Stimulated activated CD8-positive, alpha-beta memory T cell treated with anti-CD3 and anti-CD28 coated beads, Interleukin-4, amount 100 ng/mL, for 24 hours (primary cell): ENCODE measurements at regions not wholly inside any gene's neighbourhood (a gene's known extent, or its start where the extent isn't known, plus 50 kb on each side); places are given as distances from the start of the nearest gene placed in this dataset.

Experiments
- DNase-seq: peaks from one replicate; pipeline ENCODE4 v3.0.0-alpha.2; 2020; ENCODE audit warnings: low read depth

DNA sequence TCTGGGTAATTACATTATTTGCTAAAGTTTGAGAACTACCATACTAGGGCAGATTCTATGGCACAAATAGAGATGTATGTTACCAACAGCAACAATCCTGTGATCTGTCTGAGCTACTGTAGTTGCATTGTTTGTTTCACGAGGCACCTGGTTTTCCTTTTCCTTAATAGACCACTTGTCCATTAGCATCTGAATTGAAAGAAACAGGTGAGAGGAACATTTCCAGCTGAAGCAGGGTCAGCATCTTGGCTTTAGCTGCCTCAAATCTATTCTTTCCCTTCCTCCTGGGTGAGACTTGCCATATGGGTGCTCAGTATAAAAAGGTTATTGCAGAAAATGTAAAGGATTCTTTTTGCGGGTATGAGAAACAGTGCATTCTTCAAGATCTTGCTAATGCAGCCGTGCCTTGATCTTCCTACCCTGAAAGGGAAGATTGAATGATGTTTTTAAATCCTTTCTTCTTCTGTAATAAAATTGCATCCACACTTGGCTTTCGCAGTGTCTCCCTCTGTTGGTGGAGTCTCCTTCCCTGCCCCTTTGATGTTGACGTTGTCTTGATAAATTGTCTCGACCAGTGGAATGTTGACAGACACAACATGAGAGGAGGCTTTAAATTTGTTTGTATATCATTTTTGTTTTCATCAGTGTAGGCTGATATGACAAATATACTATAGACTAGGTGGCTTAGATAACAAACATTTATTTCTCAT lies 118.0 kb upstream of the BRINP1 start:
- DNase-seq, result no peak

DNA sequence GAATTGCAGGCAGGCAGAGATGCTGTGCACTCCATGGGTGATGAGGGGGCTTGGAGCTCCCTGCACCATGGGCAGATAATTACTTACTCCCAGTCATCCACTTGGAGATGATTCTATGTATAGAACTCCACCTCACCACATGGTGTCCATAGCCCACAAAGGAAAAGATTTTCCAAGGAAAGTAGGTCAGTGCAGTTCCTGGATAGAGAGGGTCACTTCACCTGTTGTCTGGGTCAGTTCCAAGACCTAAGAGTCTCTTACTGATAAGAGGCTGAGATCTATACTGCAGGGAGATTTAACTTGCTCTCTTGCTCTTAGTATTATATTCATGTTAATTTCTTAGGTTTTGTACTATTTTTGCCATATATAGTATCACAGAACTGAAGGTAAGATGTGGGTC lies 113.9 kb upstream of the BRINP1 start:
- no peak for DNase-seq

DNA sequence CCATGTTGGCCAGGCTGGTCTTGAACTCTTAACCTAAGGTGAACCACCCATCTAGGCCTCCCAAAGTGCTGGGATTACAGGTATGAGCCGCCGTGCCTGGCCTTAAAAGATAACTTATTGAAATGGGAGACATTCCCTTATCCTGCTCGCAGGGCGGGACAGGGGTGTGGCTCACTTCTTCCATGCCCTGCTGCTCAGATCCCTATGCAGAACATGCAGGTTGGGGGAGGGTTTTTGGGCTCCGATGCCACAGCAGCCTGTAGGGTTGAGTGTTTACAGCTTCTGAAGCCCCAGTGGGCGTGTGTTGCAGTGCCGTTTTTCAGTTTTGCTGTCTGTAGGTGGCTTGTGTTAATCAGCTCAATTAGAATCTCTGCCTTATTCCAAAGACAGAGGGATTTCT lies 108.0 kb upstream of the BRINP1 start:
- no peak for DNase-seq

DNA sequence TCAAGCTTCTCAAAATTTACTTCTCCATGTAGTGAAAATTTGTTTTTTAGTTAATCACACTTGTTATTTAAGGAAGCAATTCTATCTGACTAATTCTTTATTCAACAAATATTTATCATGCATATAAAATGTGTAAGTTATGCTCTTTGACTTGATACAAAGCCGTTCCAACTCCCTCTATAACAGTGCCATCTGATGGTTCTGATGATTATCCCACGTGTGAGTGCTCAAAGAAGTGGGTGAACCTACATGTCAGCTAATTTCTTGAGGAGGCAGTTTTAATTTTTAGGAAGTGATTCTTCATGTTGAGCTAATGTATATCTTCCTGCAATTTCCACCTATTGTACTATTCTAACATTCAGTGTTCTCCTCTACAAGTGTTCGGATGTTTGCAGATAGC lies 88.8 kb upstream of the BRINP1 start:
- no peak for DNase-seq

DNA sequence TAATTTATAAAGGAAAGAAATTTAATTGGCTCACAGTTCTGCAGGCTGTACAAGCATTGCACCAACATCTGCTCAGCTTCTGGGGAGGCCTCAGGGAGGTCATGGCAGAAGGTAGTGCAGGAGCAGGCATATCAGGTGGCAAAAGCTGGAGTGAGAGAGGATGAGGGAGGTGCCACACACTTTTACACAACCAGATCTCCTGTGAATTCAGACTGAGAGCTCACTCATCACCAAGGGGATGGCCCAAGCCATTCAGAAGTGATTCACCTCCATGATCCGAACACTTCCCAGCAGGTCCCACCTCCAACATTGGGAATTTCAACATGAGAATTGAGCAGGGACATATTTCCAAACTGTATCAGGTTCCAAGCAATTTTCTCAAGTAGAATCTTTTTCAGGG lies 84.7 kb upstream of the BRINP1 start:
- no peak for DNase-seq

DNA sequence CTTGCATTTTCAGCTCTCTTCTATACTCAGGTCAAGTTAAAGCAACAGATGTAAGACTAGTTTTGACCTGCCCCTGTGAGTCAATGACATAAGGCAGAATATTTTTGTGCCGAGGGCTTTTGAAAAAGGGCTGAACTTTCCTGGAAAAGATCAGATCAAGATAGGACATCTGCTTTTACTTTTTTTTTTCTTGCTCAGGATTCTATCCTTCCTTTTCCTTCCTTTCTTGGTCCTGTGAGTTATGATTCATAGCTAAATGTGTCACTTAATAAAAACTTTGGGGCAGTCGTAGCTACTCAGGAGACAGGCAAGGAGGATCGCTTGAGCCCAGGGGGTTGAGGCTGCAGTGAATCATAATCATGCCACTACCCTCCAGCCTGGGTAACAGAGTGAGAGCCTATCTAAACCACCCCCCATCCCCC lies 84.3 kb upstream of the BRINP1 start:
- DNase-seq, result no peak

DNA sequence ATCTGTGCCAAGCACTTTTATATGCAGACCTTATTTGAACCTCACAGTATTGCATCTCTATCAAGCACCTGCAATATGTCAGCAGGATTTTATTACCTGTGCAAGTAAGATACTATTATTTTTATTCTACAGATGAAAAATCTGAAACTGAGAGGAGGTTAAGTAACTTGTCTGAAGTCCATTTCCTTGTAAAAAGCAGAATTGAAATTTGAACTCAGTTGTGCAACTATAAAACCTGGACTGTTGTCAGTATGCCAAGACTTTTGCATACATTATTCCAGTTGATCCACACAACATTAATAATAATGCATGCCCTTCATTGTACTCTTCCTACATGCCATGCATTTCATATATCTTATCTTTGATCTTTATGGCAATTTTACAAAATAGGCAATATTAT lies 82.2 kb upstream of the BRINP1 start:
- DNase-seq, result no peak

DNA sequence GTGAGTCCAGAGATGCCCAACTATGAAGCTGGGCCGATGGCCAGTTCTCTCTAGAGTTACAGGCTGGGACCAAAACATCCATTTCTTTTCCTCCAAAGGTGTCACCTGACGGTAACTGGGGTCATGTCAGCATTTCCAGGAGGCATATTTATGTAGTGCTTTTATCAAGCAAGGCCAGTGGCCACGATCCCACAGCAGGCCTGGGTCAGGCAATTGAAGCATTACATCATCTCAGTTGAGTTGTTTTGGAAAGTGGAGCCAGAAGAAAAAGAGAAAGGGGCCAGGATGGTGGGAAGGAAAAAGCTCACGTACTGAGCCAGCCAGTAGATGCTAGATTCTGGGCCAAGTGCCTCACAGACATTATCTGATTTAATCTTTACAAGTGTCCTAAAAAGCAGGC lies 73.9 kb upstream of the BRINP1 start:
- no peak for DNase-seq

DNA sequence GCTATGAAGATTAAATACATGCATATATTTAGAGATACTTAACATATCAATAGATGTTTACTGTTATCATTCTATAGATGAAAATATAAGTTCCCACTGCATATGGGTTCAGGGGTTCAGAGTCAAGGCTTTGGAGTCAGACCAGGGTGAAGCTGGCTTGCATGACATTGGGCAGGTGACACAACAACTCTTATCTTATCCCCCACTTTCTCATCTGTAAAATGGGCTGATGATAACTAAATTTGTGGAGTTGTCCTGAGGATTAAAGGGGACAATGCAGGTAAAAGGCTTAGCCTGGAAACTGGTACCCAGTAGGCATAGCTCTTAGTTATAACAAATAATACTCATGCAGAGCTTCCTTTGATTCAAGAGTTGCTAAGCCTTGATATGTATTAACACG lies 72.6 kb upstream of the BRINP1 start:
- DNase-seq, result no peak

DNA sequence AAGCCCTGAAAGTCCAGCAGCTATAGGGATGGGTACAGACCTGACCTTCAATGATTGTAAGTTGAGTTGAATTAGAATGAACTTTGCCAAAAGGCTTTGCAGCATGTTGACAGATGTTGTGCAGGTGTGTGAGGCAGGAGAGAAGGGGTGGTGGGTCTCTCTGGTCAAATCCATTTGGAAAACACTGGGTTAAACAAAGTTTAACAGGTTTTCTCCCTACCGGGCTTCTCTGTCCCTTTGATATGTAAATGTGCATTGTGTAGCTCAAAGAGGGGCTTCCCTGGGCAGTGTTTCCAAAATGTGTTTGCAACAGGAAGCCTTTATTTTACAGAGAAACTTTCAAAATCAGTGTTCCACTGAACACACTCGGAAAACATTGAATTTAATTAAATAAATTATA lies 72.1 kb upstream of the BRINP1 start:
- no peak for DNase-seq

DNA sequence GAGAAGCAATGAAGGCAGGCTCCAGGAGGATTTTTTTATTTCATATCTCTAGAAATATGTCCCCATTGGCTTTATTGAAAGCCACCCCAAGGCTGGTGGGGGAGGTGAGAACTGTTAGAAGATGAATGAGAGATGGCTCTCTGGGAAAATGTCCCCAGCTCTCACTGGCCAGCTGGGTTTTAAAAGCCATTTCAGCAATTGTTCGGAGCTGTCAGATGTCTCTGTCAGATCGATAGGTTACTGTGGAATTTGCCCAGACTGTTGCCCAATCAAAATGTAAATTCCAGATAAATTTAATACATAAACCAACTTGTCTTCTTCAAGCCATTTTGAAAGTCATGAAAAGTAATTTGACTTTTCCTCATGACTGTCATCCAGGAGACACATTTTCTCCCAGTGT lies 67.0 kb upstream of the BRINP1 start:
- DNase-seq, result no peak

DNA sequence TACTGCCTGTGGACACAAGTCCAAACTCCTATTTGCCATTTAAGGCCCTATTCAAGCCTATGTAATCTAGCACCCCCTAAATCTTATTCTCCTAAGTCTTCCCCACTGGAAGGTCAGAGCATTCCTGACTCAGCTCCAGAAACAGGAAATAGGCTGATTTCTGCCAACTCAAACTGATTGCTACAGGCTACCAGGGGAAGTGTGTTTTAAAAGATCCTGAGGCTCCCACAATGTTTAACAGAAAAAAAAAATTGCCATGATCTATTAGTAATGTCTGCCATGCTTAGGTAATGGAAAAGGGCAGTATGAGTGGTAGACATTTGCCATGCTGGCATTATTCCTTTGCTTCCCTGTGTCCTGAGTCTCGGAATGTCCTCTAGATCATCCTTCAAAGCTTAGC lies 65.8 kb upstream of the BRINP1 start:
- no peak for DNase-seq

DNA sequence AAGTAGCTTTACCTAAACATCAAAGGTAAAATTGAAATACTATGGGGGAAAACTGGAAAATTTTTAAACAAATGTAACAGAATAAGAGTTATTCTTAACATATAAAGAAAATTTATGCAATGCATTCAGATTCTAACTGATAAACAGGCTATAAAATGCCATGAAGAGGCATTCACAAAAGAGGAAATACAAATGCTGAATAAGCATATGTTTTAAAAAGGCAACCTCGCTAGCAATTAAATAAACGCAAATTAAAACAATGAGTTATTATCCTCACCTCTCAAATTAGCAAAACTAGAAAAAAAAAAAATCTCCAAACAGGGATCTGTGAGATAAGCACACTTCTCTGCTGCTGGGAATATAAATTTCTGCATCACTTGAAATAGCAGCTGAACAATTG lies 63.2 kb upstream of the BRINP1 start:
- no peak for DNase-seq

DNA sequence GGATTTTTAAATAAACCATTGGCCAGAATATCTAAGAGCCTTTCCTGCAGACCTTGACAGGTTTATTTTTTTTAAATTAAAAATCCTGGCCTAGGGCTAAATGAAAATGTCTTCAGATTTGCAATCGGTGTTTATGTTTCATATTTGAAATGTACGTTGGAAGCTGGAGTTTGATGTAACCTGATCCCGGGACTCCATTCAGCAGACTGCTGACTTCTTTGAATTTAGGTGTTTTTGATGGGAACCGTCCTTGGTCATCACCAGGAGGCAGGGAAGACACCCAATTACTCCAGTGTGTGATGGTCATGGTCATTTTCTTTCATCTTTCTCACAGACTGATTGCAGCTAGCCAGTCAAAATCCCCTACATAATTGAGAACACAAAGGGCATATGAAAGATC lies 60.1 kb upstream of the BRINP1 start:
- no peak for DNase-seq

DNA sequence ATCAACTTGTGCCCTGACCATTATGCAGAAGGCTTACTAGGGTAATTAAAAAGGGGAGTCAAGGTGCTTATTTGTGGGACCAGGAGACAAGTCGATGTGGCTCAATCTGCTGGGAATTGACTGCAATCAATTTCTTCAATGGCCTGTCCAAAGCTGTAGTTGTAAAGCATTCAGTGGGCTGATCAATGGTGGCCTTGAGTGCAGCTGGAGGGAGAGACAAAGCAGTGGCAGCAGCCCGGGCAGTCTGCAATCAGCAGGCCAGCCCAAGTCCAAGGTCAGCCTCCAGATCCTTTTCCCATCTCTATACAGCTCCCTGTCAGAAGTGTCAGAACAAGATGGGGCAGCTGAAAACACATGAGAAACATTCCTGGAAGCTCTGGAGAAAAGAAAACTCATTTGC lies 51.0 kb upstream of the BRINP1 start:
- DNase-seq, result no peak
